ENCODE measurements at regions not wholly inside any gene's neighbourhood (a gene's known extent, or its start where the extent isn't known, plus 50 kb on each side); places are given as distances from the start of the nearest gene placed in this dataset.
"Not testable (repeated sequence)": the region's sequence is repeated elsewhere in the genome, so short reads cannot be mapped to it uniquely, and the experiment has no call there.

DNA sequence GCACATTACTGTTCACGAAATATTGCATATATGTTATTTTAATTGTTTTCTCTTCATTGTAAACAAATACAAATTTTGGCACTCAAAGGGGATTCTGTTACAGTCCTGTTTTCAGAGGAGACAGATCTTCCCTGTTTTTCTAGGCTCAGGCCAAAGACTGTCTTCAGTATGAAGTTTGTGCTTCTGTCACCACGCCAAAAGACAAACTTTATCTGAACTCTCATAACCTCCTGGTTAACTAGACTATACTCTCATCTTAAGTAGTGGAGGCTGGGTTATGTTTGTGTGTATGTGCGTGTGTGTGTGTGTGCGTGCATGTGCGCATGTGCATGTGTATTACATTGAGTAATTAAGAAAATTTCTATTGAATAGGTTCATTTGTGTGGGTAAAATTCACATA lies 676.8 kb upstream of the HS3ST1 start (continued):
- TF ChIP-seq, protein P1, sequence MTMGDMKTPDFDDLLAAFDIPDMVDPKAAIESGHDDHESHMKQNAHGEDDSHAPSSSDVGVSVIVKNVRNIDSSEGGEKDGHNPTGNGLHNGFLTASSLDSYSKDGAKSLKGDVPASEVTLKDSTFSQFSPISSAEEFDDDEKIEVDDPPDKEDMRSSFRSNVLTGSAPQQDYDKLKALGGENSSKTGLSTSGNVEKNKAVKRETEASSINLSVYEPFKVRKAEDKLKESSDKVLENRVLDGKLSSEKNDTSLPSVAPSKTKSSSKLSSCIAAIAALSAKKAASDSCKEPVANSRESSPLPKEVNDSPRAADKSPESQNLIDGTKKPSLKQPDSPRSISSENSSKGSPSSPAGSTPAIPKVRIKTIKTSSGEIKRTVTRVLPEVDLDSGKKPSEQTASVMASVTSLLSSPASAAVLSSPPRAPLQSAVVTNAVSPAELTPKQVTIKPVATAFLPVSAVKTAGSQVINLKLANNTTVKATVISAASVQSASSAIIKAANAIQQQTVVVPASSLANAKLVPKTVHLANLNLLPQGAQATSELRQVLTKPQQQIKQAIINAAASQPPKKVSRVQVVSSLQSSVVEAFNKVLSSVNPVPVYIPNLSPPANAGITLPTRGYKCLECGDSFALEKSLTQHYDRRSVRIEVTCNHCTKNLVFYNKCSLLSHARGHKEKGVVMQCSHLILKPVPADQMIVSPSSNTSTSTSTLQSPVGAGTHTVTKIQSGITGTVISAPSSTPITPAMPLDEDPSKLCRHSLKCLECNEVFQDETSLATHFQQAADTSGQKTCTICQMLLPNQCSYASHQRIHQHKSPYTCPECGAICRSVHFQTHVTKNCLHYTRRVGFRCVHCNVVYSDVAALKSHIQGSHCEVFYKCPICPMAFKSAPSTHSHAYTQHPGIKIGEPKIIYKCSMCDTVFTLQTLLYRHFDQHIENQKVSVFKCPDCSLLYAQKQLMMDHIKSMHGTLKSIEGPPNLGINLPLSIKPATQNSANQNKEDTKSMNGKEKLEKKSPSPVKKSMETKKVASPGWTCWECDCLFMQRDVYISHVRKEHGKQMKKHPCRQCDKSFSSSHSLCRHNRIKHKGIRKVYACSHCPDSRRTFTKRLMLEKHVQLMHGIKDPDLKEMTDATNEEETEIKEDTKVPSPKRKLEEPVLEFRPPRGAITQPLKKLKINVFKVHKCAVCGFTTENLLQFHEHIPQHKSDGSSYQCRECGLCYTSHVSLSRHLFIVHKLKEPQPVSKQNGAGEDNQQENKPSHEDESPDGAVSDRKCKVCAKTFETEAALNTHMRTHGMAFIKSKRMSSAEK (CRISPR knock-in tag; IDR thresholded peaks at IDR 0.05; ENCODE audit: borderline replicate concordance), result no peak
- TF ChIP-seq MYBL2 (CRISPR knock-in tag; IDR thresholded peaks at IDR 0.05) (no peak), HMGA2 (CRISPR knock-in tag; IDR thresholded peaks at IDR 0.05) (no peak), ZNF263 (CRISPR knock-in tag; IDR thresholded peaks at IDR 0.05; ENCODE audit: low read depth) (no peak), SMAD4 (CRISPR knock-in tag; IDR thresholded peaks at IDR 0.05) (no peak)
- TF ChIP-seq, protein P2, sequence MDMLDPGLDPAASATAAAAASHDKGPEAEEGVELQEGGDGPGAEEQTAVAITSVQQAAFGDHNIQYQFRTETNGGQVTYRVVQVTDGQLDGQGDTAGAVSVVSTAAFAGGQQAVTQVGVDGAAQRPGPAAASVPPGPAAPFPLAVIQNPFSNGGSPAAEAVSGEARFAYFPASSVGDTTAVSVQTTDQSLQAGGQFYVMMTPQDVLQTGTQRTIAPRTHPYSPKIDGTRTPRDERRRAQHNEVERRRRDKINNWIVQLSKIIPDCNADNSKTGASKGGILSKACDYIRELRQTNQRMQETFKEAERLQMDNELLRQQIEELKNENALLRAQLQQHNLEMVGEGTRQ (CRISPR knock-in tag; IDR thresholded peaks at IDR 0.05), result no peak

DNA sequence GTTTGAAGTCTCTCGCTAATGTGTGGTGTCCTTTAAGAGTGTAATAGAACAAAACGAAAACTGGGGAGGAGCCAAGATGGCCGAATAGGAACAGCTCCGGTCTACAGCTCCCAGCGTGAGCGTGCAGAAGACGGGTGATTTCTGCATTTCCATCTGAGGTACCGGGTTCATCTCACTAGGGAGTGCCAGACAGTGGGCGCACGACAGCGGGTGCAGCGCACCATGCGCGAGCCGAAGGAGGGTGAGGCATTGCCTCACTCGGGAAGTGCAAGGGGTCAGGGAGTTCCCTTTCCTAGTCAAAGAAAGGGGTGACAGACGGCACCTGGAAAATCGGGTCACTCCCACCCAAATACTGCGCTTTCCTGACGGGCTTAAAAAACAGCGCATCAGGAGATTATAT lies 661.2 kb upstream of the HS3ST1 start:
- H3K4me3 Mint-ChIP-seq; CTCF ChIA-PET; H3K27ac Mint-ChIP-seq; H3K27me3 Mint-ChIP-seq (ENCODE audit: low read depth); DNase-seq (ENCODE audit: low spot score); H3K4me1 Mint-ChIP-seq; ATAC-seq; POLR2A ChIA-PET: not testable (repeated sequence)
- peaks cover 62% of the 10 kb centered on the region for H3K9me3 Mint-ChIP-seq
- peaks cover 47% of the 10 kb centered on the region for H3K36me3 Mint-ChIP-seq

DNA sequence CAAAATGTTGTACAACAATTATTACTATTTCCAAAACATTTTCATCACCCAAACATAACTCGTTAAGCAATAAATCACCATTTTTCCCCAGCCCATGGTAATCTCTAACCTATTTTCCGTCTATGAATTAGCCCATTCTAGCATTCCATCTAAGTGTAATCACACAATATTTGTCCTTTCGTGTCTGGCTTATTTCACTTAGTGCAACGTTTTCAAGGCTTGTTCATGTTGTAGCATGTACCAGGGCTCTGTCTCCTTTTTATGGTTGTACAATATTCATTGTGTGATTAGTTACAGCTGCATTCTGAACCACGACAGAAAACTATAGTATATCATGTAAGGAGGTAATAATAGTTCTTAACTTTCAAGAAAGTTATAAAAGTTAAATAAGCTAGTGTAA lies 656.0 kb upstream of the HS3ST1 start:
- ChIA-PET CTCF (no interaction called here), POLR2A (no interaction called here)
- Mint-ChIP-seq H3K36me3 (peaks cover 37% of the 10 kb centered on the region), H3K9me3 (peaks cover 76% of the 10 kb centered on the region), H3K4me1 (no peaks in the 10 kb centered on the region), H3K27me3 (ENCODE audit: low read depth) (peaks cover 3% of the 10 kb centered on the region; the same call in 1 of the 2 replicates), H3K4me3 (no peak overlapping the region), H3K27ac (no peak overlapping the region)
- no peak for DNase-seq (ENCODE audit: low spot score)
- no peak for ATAC-seq
- no peak for TF ChIP-seq NR1H2 (CRISPR knock-in tag; IDR thresholded peaks at IDR 0.05)
- TF ChIP-seq, protein P2 (CRISPR knock-in tag; IDR thresholded peaks at IDR 0.05), result no peak
- TF ChIP-seq, protein P3, sequence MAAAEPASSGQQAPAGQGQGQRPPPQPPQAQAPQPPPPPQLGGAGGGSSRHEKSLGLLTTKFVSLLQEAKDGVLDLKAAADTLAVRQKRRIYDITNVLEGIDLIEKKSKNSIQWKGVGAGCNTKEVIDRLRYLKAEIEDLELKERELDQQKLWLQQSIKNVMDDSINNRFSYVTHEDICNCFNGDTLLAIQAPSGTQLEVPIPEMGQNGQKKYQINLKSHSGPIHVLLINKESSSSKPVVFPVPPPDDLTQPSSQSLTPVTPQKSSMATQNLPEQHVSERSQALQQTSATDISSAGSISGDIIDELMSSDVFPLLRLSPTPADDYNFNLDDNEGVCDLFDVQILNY (CRISPR knock-in tag; IDR thresholded peaks at IDR 0.05), result no peak
- no peak for TF ChIP-seq ZNF219 (CRISPR knock-in tag; IDR thresholded peaks at IDR 0.05; ENCODE audit: borderline replicate concordance)
- no peak for TF ChIP-seq ZNF416 (CRISPR knock-in tag; IDR thresholded peaks at IDR 0.05)
- TF ChIP-seq FOXJ3 (CRISPR knock-in tag; IDR thresholded peaks at IDR 0.05; ENCODE audit: borderline replicate concordance), result no peak
- TF ChIP-seq, protein P4, sequence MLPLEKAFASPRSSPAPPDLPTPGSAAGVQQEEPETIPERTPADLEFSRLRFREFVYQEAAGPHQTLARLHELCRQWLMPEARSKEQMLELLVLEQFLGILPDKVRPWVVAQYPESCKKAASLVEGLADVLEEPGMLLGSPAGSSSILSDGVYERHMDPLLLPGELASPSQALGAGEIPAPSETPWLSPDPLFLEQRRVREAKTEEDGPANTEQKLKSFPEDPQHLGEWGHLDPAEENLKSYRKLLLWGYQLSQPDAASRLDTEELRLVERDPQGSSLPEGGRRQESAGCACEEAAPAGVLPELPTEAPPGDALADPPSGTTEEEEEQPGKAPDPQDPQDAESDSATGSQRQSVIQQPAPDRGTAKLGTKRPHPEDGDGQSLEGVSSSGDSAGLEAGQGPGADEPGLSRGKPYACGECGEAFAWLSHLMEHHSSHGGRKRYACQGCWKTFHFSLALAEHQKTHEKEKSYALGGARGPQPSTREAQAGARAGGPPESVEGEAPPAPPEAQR (CRISPR knock-in tag; IDR thresholded peaks at IDR 0.05), result no peak
- TF ChIP-seq, protein P5, sequence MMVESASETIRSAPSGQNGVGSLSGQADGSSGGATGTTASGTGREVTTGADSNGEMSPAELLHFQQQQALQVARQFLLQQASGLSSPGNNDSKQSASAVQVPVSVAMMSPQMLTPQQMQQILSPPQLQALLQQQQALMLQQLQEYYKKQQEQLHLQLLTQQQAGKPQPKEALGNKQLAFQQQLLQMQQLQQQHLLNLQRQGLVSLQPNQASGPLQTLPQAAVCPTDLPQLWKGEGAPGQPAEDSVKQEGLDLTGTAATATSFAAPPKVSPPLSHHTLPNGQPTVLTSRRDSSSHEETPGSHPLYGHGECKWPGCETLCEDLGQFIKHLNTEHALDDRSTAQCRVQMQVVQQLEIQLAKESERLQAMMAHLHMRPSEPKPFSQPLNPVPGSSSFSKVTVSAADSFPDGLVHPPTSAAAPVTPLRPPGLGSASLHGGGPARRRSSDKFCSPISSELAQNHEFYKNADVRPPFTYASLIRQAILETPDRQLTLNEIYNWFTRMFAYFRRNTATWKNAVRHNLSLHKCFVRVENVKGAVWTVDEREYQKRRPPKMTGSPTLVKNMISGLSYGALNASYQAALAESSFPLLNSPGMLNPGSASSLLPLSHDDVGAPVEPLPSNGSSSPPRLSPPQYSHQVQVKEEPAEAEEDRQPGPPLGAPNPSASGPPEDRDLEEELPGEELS (CRISPR knock-in tag; IDR thresholded peaks at IDR 0.05), result no peak
- TF ChIP-seq ETV6 (CRISPR knock-in tag; IDR thresholded peaks at IDR 0.05), result no peak
- no peak for TF ChIP-seq NFE2L1 (CRISPR knock-in tag; IDR thresholded peaks at IDR 0.05)
- TF ChIP-seq, protein P6, sequence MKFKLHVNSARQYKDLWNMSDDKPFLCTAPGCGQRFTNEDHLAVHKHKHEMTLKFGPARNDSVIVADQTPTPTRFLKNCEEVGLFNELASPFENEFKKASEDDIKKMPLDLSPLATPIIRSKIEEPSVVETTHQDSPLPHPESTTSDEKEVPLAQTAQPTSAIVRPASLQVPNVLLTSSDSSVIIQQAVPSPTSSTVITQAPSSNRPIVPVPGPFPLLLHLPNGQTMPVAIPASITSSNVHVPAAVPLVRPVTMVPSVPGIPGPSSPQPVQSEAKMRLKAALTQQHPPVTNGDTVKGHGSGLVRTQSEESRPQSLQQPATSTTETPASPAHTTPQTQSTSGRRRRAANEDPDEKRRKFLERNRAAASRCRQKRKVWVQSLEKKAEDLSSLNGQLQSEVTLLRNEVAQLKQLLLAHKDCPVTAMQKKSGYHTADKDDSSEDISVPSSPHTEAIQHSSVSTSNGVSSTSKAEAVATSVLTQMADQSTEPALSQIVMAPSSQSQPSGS (CRISPR knock-in tag; IDR thresholded peaks at IDR 0.05; ENCODE audit: borderline replicate concordance, low read depth), result no peak
- no peak for TF ChIP-seq NFYB (CRISPR knock-in tag; conservative IDR thresholded peaks at IDR 0.05; ENCODE audit: low read depth)
- TF ChIP-seq, protein P7, sequence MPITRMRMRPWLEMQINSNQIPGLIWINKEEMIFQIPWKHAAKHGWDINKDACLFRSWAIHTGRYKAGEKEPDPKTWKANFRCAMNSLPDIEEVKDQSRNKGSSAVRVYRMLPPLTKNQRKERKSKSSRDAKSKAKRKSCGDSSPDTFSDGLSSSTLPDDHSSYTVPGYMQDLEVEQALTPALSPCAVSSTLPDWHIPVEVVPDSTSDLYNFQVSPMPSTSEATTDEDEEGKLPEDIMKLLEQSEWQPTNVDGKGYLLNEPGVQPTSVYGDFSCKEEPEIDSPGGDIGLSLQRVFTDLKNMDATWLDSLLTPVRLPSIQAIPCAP (CRISPR knock-in tag; IDR thresholded peaks at IDR 0.05), result no peak
- TF ChIP-seq SMAD4 (CRISPR knock-in tag; IDR thresholded peaks at IDR 0.05), result no peak
- no peak for TF ChIP-seq MYBL2 (CRISPR knock-in tag; IDR thresholded peaks at IDR 0.05)
